ENCODE measurements at regions not wholly inside any gene's neighbourhood (a gene's known extent, or its start where the extent isn't known, plus 50 kb on each side); places are given as distances from the start of the nearest gene placed in this dataset.
"Not testable (repeated sequence)": the region's sequence is repeated elsewhere in the genome, so short reads cannot be mapped to it uniquely, and the experiment has no call there.

DNA sequence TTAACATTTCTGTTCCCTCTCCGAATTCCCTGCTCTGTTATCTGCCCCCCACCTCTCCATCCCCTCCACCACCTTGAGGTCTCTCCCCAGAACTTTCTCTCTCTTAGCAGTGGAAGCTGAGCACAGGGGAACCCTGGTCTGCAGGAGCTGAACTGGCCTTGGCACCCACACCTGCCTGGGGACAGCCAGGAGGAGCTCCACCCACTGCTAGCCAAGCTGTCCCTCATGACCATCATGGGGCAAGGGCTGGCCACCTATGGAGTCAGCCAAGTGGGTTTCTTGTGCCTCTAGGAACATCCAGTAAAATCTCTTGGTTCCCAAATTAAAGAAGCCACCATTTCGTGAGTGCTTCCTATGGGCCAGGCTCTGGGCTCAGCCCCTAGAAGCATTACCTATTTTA, 276.4 kb upstream of the TLE3 start (continued):
- TF ChIP-seq, protein P1, sequence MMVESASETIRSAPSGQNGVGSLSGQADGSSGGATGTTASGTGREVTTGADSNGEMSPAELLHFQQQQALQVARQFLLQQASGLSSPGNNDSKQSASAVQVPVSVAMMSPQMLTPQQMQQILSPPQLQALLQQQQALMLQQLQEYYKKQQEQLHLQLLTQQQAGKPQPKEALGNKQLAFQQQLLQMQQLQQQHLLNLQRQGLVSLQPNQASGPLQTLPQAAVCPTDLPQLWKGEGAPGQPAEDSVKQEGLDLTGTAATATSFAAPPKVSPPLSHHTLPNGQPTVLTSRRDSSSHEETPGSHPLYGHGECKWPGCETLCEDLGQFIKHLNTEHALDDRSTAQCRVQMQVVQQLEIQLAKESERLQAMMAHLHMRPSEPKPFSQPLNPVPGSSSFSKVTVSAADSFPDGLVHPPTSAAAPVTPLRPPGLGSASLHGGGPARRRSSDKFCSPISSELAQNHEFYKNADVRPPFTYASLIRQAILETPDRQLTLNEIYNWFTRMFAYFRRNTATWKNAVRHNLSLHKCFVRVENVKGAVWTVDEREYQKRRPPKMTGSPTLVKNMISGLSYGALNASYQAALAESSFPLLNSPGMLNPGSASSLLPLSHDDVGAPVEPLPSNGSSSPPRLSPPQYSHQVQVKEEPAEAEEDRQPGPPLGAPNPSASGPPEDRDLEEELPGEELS (CRISPR knock-in tag; IDR thresholded peaks at IDR 0.05; ENCODE audit: borderline replicate concordance) = no peak

DNA sequence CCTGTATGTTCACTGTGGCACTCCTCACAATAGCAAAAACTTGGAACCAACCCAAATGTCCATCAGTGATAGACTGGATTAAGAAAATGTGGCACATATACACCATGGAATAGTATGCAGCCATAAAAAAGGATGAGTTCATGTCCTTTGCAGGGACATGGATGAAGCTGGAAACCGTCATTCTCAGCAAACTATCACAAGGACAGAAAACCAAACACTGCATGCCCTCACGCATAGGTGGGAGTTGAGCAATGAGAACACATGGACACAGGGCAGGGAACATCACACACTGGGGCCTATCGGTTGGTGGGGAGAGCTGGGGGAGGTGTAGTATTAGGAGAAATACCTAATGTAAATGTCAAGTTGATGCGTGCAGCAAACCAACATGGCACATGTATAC, 275.7 kb upstream of the TLE3 start:
- H3K9me1 ChIP-seq (ENCODE audit: control insufficient read depth, insufficient read depth, low read length); H3K79me2 ChIP-seq (ENCODE audit: control insufficient read depth, insufficient read depth, low read length); FAIRE-seq; H3K9me3 ChIP-seq (replicated peaks; ENCODE audit: control insufficient read depth, insufficient read depth, low read depth, low read length); H3K36me3 ChIP-seq (ENCODE audit: control insufficient read depth, insufficient read depth, low read length); H4K20me1 ChIP-seq (replicated peaks; ENCODE audit: control insufficient read depth, insufficient read depth, low read length); H3K27ac ChIP-seq (ENCODE audit: extremely low read depth, low read depth, low read length); CTCF ChIA-PET (ENCODE audit: low intra/inter-chr PET ratio); H3K4me1 ChIP-seq (replicated peaks in 1 of 2; ENCODE audit: control insufficient read depth in 2 of 2, insufficient read depth in 2 of 2, low read length in 2 of 2); H3K4me3 ChIP-seq; in situ Hi-C loops (cut with MboI); H3K4me2 ChIP-seq (ENCODE audit: insufficient read depth, low read length); DNase-seq (ENCODE audit: extremely low read depth in 1 of 4, low spot score in 3 of 4); H2AFZ ChIP-seq (ENCODE audit: low read depth, low read length); ATAC-seq; H3K9ac ChIP-seq (ENCODE audit: insufficient read depth in 1 of 2, low read depth in 2 of 2, low read length in 2 of 2); intact Hi-C loops (cut with micrococcal nuclease); POLR2A ChIA-PET; BruUV-seq (replicated peaks): not testable (repeated sequence)
- 11% methylated on average over 4 of the region's 4 CpGs for WGBS (ENCODE audit: insufficient coverage, low coverage, missing lambda C conversion rate)
- H3K27me3 ChIP-seq (ENCODE audit: control insufficient read depth in 2 of 2, insufficient read depth in 2 of 2, low read length in 2 of 2) = peaks cover 15 to 36% of the 10 kb centered on the region in 2 experiments; a peak in 4 of 5 replicates
- peak; percentile 53 for TF ChIP-seq ZNF146 (CRISPR knock-in tag; IDR thresholded peaks at IDR 0.05; ENCODE audit: unreplicated experiment)
